Activated T-helper 1 cell treated with anti-CD3 and anti-CD28 coated beads, Interleukin-12 subunit alpha, Interleukin-12 subunit beta, Interleukin-2, Interleukin-4 antibody, amounts not matched to agents 30 ng/mL and 10 ng/mL and 1 ng/mL, durations not matched to agents 14 hours and 24 hours and 36 hours (primary cell): ENCODE measurements at regions not wholly inside any gene's neighbourhood (a gene's known extent, or its start where the extent isn't known, plus 50 kb on each side); places are given as distances from the start of the nearest gene placed in this dataset.
"Not testable (repeated sequence)": the region's sequence is repeated elsewhere in the genome, so short reads cannot be mapped to it uniquely, and the experiment has no call there.

Experiments used
- DNase-seq: peaks from one replicate; pipeline ENCODE4 v3.0.0; 2021; ENCODE audit warnings: low spot score
- H3K27ac Mint-ChIP-seq: one replicate; pipeline ENCODE4 v1.8.0; 2021; ENCODE audit warnings: mild to moderate bottlenecking, mixed read lengths
- H3K27me3 Mint-ChIP-seq: one replicate; pipeline ENCODE4 v1.8.0; 2022; ENCODE audit warnings: mild to moderate bottlenecking, moderate library complexity, mixed read lengths; ENCODE audit not compliant: insufficient read depth
- H3K36me3 Mint-ChIP-seq: one replicate; pipeline ENCODE4 v1.8.0; 2021; ENCODE audit warnings: low read depth, mixed read lengths
- H3K4me1 Mint-ChIP-seq: one replicate; pipeline ENCODE4 v1.8.0; 2021; ENCODE audit warnings: low read depth, mixed read lengths
- H3K4me3 Mint-ChIP-seq: one replicate; pipeline ENCODE4 v1.8.0; 2021; ENCODE audit warnings: mild to moderate bottlenecking, moderate library complexity, mixed read lengths
- H3K9me3 Mint-ChIP-seq: one replicate; pipeline ENCODE4 v1.8.0; 2021; ENCODE audit warnings: mixed read lengths
- intact Hi-C: fragments of 100-400 bp; cut with micrococcal nuclease; formaldehyde crosslinking; loops from one replicate; pipeline ENCODE4 v1.15.1; 2024

DNA sequence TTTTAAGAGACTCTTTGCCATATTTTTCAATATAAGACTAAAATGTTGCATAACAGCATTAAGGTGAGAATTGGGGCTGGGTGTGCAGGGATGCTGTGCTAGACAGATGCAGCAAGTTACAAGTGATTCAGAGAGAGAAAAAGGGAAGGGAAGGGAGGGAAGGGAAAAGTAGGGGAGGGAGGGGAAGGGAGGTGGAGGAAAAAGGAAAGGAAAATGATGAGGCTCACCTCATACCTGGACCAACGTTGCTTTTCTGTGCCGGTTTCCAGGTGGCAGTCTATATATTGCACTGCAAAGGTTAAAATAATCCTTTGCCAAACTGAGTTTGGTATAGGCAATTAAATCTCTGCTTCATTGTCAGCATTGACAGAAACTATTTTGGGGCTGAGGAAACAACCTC lies 155.4 kb upstream of the LAMA2 start:
- no peak overlapping the region for H3K27ac Mint-ChIP-seq
- H3K4me1 Mint-ChIP-seq = no peaks in the 10 kb centered on the region
- no peak overlapping the region for H3K4me3 Mint-ChIP-seq
- no peak for DNase-seq
- H3K27me3 Mint-ChIP-seq = no peaks in the 10 kb centered on the region
- H3K9me3 Mint-ChIP-seq = no peaks in the 10 kb centered on the region
- intact Hi-C loops = no loop called here
- no peaks in the 10 kb centered on the region for H3K36me3 Mint-ChIP-seq

DNA sequence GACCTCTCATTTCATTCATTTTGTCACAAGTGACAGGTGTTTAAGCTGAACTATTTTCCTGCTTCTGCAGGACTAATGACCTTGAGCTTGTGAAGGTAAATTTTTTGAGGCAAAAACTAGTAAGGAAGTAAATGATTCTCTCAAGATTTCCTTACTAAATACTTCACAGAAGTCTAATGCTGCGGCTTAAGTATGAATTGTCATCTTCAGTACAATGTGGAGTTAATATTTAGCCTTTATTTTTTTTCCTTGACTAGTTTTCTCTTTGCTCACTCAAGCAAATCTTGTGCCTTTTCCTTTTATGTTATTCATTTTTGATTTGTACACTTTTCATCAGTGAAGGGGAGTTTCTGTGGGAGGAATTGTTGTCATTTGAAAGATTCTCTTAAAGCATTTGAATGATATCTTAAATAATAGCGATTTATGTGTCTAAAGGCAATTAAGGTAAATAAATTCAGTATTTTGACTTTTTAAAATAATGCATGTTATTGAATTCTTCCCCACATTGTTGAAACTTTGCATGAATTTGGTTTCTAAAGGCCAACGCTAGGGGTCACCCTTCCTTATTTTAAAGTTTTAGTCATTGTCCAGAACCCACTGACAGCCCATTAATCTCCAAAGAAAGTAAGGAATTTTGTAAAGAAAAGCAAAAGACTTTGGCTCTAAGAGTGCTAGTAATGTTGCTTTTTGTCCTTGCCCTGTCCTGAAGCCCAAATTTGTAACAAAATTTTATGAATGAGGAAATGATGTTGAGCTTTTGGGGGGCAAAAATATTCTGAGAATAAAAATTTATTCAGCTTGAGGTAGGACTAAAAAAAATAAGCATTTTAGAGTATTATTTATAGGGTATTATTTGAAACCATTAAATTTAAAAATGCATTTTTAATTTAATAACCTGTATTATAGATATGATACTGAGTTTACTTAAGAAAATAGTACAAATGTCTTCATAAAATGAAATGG lies 157.4 kb upstream of the LAMA2 start:
- Mint-ChIP-seq H3K36me3 (no peaks in the 10 kb centered on the region), H3K4me1 (no peaks in the 10 kb centered on the region), H3K27ac (no peak overlapping the region), H3K27me3 (no peaks in the 10 kb centered on the region), H3K4me3 (no peak overlapping the region), H3K9me3 (no peaks in the 10 kb centered on the region)
- intact Hi-C loops = loop anchor here (1.0 to 2.0 kb wide), 3 partner anchors 527 to 841 kb away; no protein-coding TSS in a partner anchor
- no peak for DNase-seq

DNA sequence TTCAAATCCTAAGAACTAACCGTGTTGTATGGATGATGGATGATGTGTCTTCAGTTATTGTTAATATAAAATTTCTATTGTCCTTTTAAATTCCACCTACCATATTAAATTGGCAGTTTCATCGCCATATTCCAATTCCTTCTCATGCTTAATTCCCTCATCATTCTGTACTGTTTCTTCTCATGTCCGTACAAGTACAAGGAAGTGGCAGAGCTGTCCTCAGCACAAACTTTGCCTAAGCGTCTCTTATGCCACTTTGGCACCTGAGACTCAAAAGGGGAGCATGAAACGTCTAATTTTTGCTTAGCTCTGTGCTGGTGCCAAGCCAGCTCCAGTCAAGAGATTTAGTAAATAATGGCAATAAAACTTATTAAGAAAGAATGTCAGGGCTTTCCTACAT lies 158.2 kb upstream of the LAMA2 start:
- no peaks in the 10 kb centered on the region for H3K27me3 Mint-ChIP-seq
- DNase-seq = no peak
- H3K27ac Mint-ChIP-seq = no peak overlapping the region
- no peak overlapping the region for H3K4me3 Mint-ChIP-seq
- H3K9me3 Mint-ChIP-seq = no peaks in the 10 kb centered on the region
- H3K36me3 Mint-ChIP-seq = no peaks in the 10 kb centered on the region
- H3K4me1 Mint-ChIP-seq = no peaks in the 10 kb centered on the region
- intact Hi-C loops = loop anchor here (1.0 to 2.0 kb wide), 3 partner anchors 528 to 842 kb away; no protein-coding TSS in a partner anchor

DNA sequence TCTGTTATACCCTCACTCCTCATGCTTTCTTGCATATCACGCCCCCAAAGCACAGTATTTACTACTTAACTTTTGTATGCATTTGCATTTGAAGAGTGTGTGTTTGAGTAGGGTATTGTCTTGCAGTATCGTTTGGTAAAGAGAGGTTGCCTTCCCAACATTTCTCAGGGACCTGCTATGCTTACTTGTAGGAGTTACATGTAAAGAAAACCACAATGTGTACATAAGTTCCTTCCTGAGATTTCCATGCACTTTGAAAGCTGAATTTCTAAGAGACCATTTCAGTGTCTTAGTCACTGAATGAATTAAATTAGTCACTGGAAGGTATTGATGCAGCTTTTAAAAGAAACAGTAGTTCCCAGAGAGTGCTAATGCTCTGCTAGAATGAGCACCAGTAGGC lies 159.3 kb upstream of the LAMA2 start:
- intact Hi-C loops = loop anchor here (2.0 kb wide), 1 partner anchor 843 kb away; no protein-coding TSS in a partner anchor
- H3K9me3 Mint-ChIP-seq = no peaks in the 10 kb centered on the region
- H3K4me1 Mint-ChIP-seq = no peaks in the 10 kb centered on the region
- H3K27ac Mint-ChIP-seq = no peak overlapping the region
- DNase-seq = no peak
- H3K36me3 Mint-ChIP-seq = no peaks in the 10 kb centered on the region
- H3K27me3 Mint-ChIP-seq = no peaks in the 10 kb centered on the region
- no peak overlapping the region for H3K4me3 Mint-ChIP-seq

- Mint-ChIP-seq H3K4me1 (no peaks in the 10 kb centered on the region), H3K9me3 (no peaks in the 10 kb centered on the region), H3K27me3 (peaks cover 4% of the 10 kb centered on the region), H3K36me3 (no peaks in the 10 kb centered on the region), H3K4me3 (no peak overlapping the region), H3K27ac (no peak overlapping the region)
- DNase-seq = no peak
- intact Hi-C loops = no loop called here
Measured at GRCh38 chr6:128720891-128721290, 162.0 kb upstream of the LAMA2 start.

GRCh38 chr6:128719786-128720185 lies 163.2 kb upstream of the LAMA2 start:
- H3K27ac Mint-ChIP-seq = no peak overlapping the region
- no peaks in the 10 kb centered on the region for H3K36me3 Mint-ChIP-seq
- DNase-seq = no peak
- H3K9me3 Mint-ChIP-seq = no peaks in the 10 kb centered on the region
- H3K4me1 Mint-ChIP-seq = no peaks in the 10 kb centered on the region
- intact Hi-C loops = no loop called here
- peaks cover 8% of the 10 kb centered on the region for H3K27me3 Mint-ChIP-seq
- no peak overlapping the region for H3K4me3 Mint-ChIP-seq

GRCh38 chr6:128713461-128713860 lies 169.5 kb upstream of the LAMA2 start:
- H3K9me3 Mint-ChIP-seq = no peaks in the 10 kb centered on the region
- no peak overlapping the region for H3K27ac Mint-ChIP-seq
- no peak for DNase-seq
- intact Hi-C loops = no loop called here
- peaks cover 12% of the 10 kb centered on the region for H3K27me3 Mint-ChIP-seq
- no peak overlapping the region for H3K4me3 Mint-ChIP-seq
- H3K36me3 Mint-ChIP-seq = no peaks in the 10 kb centered on the region
- no peaks in the 10 kb centered on the region for H3K4me1 Mint-ChIP-seq

DNA sequence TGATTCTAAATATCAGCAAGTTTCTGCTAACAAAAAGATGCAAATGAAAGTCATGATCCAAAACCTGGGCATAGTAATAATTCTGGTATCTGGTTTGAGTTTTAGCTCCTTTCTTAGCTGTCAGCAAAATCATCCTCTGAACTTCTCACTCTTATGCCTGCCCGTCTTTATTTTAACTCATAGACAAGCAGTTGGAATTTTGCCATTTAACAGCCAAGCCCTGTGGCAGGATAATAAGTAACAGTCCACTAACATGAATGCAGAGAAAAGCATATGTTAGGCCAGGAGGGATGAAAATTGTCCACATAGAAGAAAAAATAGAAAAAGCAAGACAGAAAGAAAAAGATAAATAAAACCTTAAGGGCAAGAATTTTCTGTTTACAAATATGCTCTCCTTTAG lies 170.0 kb upstream of the LAMA2 start:
- no peak for DNase-seq
- peaks cover 12% of the 10 kb centered on the region for H3K27me3 Mint-ChIP-seq
- H3K27ac Mint-ChIP-seq = no peak overlapping the region
- no peaks in the 10 kb centered on the region for H3K36me3 Mint-ChIP-seq
- no peaks in the 10 kb centered on the region for H3K4me1 Mint-ChIP-seq
- H3K9me3 Mint-ChIP-seq = no peaks in the 10 kb centered on the region
- no peak overlapping the region for H3K4me3 Mint-ChIP-seq
- intact Hi-C loops = no loop called here

DNA sequence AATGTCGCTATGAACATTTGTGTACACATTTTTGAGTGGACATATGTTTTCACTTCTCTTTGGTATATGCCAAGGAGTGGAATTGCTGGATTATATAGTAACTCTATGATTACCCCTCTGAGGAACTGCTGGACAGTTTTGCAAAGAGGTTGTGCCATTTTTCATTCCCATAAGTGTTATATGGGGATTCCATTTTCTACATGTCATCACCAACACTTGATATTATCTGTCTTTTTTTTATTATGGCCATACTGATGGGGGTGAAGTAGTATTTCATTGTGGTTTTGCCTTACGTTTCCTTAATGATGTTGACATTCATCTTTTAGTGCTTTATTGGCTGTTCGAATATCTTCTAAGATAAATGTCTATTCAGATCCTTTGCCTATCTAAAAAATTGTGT lies 171.8 kb upstream of the LAMA2 start:
- DNase-seq = no peak
- no peaks in the 10 kb centered on the region for H3K36me3 Mint-ChIP-seq
- H3K4me3 Mint-ChIP-seq = no peak overlapping the region
- H3K4me1 Mint-ChIP-seq = no peaks in the 10 kb centered on the region
- intact Hi-C loops = no loop called here
- H3K9me3 Mint-ChIP-seq = no peaks in the 10 kb centered on the region
- H3K27me3 Mint-ChIP-seq = peaks cover 8% of the 10 kb centered on the region
- no peak overlapping the region for H3K27ac Mint-ChIP-seq

- DNase-seq = no peak
- intact Hi-C loops = no loop called here
- Mint-ChIP-seq H3K9me3 (no peaks in the 10 kb centered on the region), H3K4me1 (no peaks in the 10 kb centered on the region), H3K4me3 (no peak overlapping the region), H3K27me3 (peaks cover 4% of the 10 kb centered on the region), H3K36me3 (no peaks in the 10 kb centered on the region), H3K27ac (no peak overlapping the region)
Measured at GRCh38 chr6:128710315-128710714, 172.6 kb upstream of the LAMA2 start.

GRCh38 chr6:128704601-128705000 lies 178.3 kb upstream of the LAMA2 start:
- intact Hi-C loops = no loop called here
- Mint-ChIP-seq H3K36me3 (no peaks in the 10 kb centered on the region), H3K4me3 (no peak overlapping the region), H3K27me3 (no peaks in the 10 kb centered on the region), H3K9me3 (peaks cover 10% of the 10 kb centered on the region), H3K4me1 (no peaks in the 10 kb centered on the region), H3K27ac (no peak overlapping the region)
- no peak for DNase-seq

GRCh38 chr6:128703794-128704193 lies 179.1 kb upstream of the LAMA2 start:
- DNase-seq, H3K36me3 Mint-ChIP-seq, H3K27ac Mint-ChIP-seq, H3K9me3 Mint-ChIP-seq, H3K4me1 Mint-ChIP-seq, H3K4me3 Mint-ChIP-seq, H3K27me3 Mint-ChIP-seq, intact Hi-C loops: not testable (repeated sequence)

DNA sequence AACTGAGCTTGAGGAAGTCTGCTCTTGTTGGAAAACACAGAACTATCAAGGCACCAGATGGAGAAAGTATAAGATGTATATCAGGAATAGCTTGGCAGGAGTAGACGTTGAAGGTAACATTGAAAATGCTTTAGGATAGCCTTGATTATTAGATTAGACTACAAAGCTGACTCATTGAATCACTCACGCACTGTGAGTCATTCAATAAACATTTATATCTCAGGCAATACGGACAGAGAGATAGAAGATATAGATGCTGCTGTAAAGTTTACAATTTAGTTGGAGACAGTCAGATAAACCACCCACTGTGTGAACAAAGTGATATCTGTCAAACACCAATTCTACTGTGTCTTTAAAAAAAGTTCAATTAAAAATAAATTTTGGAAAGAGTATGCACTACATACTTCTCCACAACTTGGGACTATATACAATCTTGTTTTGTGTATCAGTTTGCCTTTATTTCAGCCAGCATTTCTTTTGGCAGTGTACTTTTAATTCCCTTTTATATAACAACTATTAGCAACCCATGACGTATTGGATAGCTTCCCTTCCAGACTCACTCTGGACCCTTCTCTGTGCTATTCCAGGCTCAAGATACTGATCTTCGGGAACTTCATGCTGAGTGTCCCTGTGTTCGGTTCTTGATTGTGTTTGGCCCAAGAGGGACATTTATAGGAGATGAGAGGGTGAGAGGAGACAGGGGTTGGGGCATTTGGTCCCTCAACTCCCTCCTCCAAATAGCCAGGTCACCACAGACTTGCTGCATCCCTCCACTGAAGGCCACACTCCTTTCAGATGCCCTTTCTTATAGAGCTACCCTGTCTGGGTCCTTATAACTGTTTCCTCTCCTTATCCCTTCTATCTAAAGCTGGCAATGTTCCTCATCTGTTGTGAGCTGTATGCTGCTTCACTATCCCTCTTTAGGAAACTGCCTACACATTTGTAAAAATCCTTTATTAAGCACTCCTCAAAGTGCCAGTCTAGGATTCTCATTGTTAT lies 176.6 kb upstream of the PTPRK start:
- no peak for DNase-seq
- Mint-ChIP-seq H3K27me3 (peaks cover 4% of the 10 kb centered on the region), H3K4me1 (no peaks in the 10 kb centered on the region), H3K36me3 (no peaks in the 10 kb centered on the region), H3K27ac (no peak overlapping the region), H3K9me3 (peaks cover 2% of the 10 kb centered on the region), H3K4me3 (no peak overlapping the region)
- intact Hi-C loops = no loop called here
